ENCODE measurements at regions not wholly inside any gene's neighbourhood (a gene's known extent, or its start where the extent isn't known, plus 50 kb on each side); places are given as distances from the start of the nearest gene placed in this dataset.

- TF ChIP-seq, protein P1, sequence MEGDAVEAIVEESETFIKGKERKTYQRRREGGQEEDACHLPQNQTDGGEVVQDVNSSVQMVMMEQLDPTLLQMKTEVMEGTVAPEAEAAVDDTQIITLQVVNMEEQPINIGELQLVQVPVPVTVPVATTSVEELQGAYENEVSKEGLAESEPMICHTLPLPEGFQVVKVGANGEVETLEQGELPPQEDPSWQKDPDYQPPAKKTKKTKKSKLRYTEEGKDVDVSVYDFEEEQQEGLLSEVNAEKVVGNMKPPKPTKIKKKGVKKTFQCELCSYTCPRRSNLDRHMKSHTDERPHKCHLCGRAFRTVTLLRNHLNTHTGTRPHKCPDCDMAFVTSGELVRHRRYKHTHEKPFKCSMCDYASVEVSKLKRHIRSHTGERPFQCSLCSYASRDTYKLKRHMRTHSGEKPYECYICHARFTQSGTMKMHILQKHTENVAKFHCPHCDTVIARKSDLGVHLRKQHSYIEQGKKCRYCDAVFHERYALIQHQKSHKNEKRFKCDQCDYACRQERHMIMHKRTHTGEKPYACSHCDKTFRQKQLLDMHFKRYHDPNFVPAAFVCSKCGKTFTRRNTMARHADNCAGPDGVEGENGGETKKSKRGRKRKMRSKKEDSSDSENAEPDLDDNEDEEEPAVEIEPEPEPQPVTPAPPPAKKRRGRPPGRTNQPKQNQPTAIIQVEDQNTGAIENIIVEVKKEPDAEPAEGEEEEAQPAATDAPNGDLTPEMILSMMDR (IDR thresholded peaks at IDR 0.05; ENCODE audit: borderline replicate concordance, extremely low read depth, low read length, poor library complexity, severe bottlenecking): no peak
- TF ChIP-seq EZH2 (IDR thresholded peaks at IDR 0.05; ENCODE audit: borderline replicate concordance, low read depth, low read length, severe bottlenecking): no peak
Measured at GRCh38 chr13:31853643-31854326, 114.5 kb downstream of the RXFP2 start.

All from DND-41 (cell line).